Kasumi-1 (cell line): ENCODE measurements at regions not wholly inside any gene's neighbourhood (a gene's known extent, or its start where the extent isn't known, plus 50 kb on each side); places are given as distances from the start of the nearest gene placed in this dataset.

Experiments used
- DNase-seq, 2 experiments: peaks; one replicate each; lab custom pipeline; 2025; lab: John Stamatoyannopoulos, UW

DNA sequence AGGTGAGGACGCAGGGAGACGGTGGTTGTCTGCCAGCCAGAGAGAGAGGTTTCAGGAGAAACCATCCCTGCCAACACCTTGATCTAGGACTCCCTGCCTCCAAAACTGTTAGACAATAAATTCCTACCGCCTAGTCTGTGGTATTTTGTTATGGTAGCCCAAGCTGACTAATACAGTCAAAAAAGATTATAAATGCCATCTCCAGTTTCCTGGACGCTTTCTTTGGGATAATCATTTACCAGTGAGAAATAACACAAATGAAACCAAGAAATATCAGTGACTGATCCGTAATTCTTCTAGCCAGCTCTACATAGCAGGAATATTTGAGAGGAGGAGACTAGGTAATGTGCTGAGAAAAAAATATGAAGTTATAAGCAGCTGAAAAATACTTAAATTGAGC is 707.8 kb upstream of the LMCD1 start:
- DNase-seq, result no peak

DNA sequence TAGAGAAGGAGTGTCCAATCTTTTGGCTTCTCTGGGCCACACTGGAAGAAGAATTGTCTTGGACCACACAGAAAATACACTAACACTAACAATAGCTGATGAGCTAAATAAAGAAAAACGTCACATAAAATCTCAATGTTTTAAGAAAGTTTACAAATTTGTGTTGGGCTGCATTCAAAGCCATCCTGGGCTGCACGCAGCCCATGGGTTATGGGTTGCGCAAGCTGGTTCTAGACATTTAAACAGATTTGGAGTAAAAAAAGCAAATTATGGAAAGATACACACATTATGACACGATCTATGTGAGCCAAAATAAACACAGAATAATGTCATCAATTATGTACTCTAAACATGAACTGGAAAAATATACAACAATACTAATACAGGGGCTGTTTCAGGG is 703.3 kb upstream of the LMCD1 start:
- no peak for DNase-seq

DNA sequence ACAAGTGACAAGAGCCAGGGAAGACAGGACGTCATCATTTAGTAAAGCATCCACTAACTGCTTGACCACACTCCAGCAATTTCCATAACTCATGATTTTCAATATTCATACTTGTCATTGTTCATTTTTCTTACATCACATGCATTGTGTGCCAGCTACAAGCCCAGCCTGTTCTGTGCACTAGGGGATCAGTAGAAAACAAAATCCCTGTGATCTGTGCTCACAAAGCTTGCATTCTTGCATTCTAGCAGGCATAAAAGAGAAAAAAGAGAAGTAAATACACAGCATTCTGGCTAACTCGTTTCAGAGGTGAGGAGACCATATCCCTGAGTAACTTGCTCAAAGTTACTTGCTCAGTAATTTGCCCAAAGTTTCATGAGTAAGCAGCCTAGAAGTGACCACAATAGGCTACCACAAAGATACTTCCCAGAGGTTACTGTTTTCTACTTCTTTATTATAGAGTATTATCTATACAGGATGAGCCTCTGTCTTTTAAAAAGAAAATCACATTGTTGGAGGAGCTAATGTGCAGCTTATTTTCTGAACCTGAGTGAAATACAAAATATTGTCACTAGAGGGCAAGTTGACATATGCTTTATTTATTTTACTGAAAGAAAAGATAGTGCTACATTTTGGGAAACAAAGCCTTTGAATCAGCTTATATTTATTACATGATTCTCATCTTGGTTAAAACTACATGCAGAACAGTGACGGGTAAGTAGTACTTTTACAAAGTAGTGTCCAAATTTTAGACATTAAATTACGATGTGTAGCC is 701.4 kb upstream of the LMCD1 start:
- DNase-seq, result peak; percentile 27 to 62

GRCh38 chr3:7812490-7812889 is 689.1 kb upstream of the LMCD1 start:
- no peak for DNase-seq

DNA sequence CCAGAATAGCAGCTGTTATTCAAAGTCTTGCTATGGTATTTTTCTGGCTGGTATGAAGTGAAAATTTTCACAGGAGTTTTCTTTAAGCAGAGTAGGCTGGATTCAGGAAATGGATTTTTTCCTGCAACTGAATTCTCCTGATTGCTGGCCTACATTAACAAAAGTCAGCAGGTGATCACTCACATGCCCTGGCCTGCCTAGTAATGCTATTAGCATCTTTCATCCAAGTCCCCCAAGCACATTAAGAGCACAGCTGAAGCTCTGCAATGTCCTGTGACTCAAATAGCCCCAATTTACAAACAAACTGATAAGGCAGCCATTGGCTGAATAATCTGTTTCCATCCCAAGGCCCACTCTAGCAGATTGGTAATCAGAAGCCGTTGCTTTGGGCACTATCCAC is 688.3 kb upstream of the LMCD1 start:
- DNase-seq, result no peak

DNA sequence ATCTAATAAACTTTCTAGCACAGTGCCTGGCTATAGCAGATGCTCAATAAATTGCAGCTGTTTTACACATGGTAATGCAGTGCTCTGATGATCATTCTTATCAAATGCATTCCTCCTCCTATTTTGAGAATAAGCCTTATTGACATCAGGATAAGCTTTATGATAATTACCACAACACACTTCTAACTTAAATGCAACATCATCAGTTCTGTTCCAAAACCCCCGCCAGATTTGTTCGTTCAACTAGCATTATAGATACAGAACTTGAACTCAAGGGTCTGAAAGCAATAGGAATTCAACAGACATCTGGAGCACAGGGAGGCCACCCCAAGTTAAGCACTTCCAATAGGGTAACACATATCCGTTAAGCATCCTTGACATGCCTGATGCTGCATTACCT is 684.4 kb upstream of the LMCD1 start:
- DNase-seq, result no peak

GRCh38 chr3:7820969-7821368 is 680.7 kb upstream of the LMCD1 start:
- DNase-seq, result no peak

GRCh38 chr3:7821858-7822257 is 679.8 kb upstream of the LMCD1 start:
- DNase-seq, result no peak

- DNase-seq, result no peak
Measured at GRCh38 chr3:7841451-7841850, 660.2 kb upstream of the LMCD1 start.

DNA sequence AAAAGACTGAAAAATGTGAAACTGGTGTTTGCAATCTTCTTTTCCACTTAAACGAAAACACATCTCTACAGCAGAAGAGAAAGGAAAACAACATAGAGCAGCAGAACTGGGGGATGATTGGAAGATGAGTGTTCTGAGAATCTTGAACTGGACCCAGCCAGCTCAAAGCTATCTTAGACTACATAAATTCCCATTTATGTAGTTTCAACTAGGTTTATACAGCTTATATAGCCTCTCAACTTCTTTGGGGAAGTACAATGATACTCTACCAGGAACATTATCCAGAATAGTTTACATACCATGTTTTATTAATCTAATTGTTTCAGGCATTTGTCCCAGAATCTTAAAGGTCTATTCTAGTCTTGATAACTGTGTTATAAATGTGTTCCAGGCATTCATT is 658.2 kb upstream of the LMCD1 start:
- no peak for DNase-seq

DNA sequence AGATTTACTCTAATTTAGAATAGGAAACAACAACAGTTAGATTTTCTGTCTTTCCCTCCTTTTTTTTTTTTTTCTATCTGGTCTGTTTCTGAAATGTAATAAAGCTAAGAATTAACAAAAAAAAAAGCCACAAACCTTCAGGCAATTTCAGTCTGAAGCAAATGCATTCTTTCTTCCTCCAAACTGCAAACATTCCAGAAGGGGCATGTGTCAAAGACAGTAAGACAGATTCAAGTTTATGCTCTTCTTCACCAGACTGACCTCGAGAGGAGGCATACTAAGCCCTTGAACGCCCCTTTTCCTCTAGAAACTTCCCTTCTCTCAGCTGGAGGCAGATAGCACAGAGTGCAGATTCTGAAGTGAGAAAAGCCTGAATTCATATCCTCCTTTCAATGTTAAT is 654.6 kb upstream of the LMCD1 start:
- no peak for DNase-seq

DNA sequence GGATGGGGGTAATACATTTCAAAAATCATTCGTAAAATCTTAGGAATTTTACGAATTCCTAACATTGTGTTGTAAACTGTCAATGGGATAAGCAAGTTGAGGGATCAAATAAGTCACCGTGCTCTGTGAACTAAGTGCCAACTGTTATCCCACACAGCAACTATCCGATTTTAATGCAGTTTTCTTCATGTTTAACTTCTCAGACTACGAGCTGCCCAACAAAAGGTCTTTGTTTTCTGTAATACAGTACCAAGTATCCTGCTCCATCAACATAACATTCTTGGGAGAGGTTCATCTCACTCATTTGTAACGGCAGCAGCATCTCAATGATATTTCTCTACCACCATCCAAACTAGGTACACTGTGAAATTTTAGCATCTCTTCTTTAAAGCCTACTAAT is 654.1 kb upstream of the LMCD1 start:
- DNase-seq, result no peak

GRCh38 chr3:7854266-7854665 is 647.4 kb upstream of the LMCD1 start:
- DNase-seq, result no peak

GRCh38 chr3:7854721-7855120 is 646.9 kb upstream of the LMCD1 start:
- no peak for DNase-seq

DNA sequence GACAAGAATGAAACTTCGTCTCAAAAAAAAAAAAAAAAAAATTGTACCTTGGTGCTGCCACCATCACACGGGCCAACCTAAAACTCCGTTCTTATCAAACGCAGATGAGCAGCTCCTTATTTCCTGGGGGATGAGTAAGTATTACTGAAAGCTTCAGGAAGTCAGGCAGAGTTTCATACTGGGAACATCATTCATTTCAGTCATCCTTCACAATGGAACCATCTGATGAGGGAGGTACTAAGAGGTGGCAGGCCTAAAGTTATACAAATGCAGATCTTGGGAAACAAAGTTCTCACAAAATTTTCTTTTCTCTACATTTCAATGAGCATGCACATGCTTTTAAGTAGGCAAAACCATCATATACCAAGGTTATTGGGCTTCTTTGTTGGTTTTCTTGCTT is 636.0 kb upstream of the LMCD1 start:
- no peak for DNase-seq

GRCh38 chr3:7867587-7867986 is 634.0 kb upstream of the LMCD1 start:
- DNase-seq, result no peak

- DNase-seq, result no peak
Measured at GRCh38 chr3:7871003-7871560, 630.5 kb upstream of the LMCD1 start.

GRCh38 chr3:7874116-7874515 is 627.5 kb upstream of the LMCD1 start:
- DNase-seq, result no peak

GRCh38 chr3:7875925-7876324 is 625.7 kb upstream of the LMCD1 start:
- DNase-seq, result no peak

GRCh38 chr3:7876741-7877297 is 624.8 kb upstream of the LMCD1 start:
- DNase-seq, result peak; percentile 90

DNA sequence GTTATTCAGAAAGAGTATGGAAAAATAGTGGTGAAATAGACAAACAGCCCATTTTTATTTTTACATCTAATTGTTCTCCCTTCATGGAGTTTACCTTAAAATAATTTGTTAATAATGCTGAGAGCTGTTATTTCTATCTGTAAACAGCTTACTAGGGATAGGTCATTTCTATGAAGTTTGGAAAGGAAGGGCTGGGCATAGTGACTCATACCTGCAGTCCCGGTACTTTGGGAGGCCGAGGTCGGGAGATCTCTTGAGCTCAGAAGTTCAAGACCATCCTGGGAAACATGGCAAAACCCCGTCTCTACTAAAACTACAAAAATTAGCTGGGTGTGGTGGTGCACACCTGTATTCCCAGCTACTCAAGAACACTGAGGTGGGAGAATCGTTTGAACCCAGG is 624.3 kb upstream of the LMCD1 start:
- DNase-seq, result no peak

DNA sequence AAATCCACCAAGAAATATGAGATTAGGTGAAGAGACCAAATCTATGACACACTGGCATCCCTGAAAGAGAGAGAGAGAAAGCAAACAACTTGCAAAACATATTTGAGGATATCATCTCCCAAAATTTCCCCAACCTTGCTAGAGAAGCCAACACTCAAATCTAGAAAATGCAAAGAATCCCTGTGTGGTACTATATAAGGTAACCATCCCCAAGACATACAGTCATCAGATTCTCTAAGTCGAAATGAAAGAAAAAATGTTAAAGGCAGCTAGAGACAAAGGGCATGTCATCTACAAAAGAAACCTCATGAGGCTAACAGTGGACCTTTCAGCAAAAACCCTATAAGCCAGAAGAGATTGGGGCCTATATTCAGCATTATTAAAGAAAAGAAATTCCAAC is 622.1 kb upstream of the LMCD1 start:
- no peak for DNase-seq

DNA sequence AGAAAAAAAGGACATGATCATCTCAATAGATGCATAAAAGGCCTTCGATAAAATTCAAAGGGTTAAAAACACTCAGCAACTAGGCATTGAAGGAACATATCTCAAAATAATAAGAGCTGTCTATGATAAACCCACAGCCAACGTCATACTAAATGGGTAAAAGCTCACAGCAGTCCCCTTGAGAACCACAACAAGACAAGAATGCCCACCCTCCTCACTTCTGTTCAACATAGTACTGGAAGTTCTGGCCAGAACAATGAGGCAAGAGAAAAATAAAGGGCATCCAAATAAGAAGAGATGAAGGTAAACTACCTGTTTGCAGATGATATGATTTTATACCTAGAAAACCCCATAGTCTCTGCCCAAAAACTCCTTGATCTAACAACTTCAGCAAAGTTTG is 619.7 kb upstream of the LMCD1 start:
- DNase-seq, result no peak

DNA sequence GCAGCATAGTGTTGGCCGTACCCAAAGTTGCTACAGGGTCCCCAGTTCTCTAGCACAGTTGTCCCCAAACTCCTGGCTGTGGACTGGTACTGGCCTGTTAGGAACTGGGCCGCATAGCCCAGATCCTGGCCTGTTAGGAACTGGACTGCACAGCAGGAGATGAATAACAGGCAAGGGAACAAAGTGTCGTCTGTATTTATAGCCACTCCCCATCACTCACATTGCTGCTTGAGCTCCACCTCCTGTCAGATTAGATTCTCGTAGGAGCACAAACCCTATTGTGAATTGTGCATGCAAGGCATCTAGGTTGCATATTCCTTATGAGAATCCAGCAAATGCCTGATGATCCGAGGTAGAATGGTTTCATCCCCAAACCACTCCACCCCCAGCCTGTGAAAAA is 604.0 kb upstream of the LMCD1 start:
- no peak for DNase-seq
